NCI-H226 (cell line): ENCODE measurements at regions not wholly inside any gene's neighbourhood (a gene's known extent, or its start where the extent isn't known, plus 50 kb on each side); places are given as distances from the start of the nearest gene placed in this dataset.

Experiments used
- DNase-seq: peaks from one replicate; pipeline ENCODE4 v3.0.0-alpha.2; 2015

GRCh38 chr14:98947911-98948595 lies 323.9 kb downstream of the BCL11B start:
- DNase-seq: no peak

GRCh38 chr14:98949051-98949450 lies 322.9 kb downstream of the BCL11B start:
- DNase-seq: no peak

- DNase-seq: no peak
Measured at GRCh38 chr14:98949481-98950135, 322.4 kb downstream of the BCL11B start.

GRCh38 chr14:98950353-98950895 lies 321.6 kb downstream of the BCL11B start:
- no peak for DNase-seq

- DNase-seq: no peak
Measured at GRCh38 chr14:98951031-98951430, 321.0 kb downstream of the BCL11B start.

GRCh38 chr14:98951521-98952152 lies 320.4 kb downstream of the BCL11B start:
- DNase-seq: no peak

- no peak for DNase-seq
Measured at GRCh38 chr14:98952593-98953350, 319.2 kb downstream of the BCL11B start.

GRCh38 chr14:98953551-98954348 lies 318.2 kb downstream of the BCL11B start:
- no peak for DNase-seq

- DNase-seq: no peak
Measured at GRCh38 chr14:98954349-98955000, 317.5 kb downstream of the BCL11B start.

GRCh38 chr14:98955036-98955740 lies 316.8 kb downstream of the BCL11B start:
- DNase-seq: no peak

- DNase-seq: no peak
Measured at GRCh38 chr14:98955741-98956070, 316.3 kb downstream of the BCL11B start.

- no peak for DNase-seq
Measured at GRCh38 chr14:98956181-98956580, 315.8 kb downstream of the BCL11B start.

GRCh38 chr14:98956661-98957060 lies 315.3 kb downstream of the BCL11B start:
- no peak for DNase-seq

- DNase-seq: no peak
Measured at GRCh38 chr14:98957211-98958047, 314.6 kb downstream of the BCL11B start.

GRCh38 chr14:98958048-98958631 lies 313.9 kb downstream of the BCL11B start:
- no peak for DNase-seq

- DNase-seq: no peak
Measured at GRCh38 chr14:98958632-98959031, 313.4 kb downstream of the BCL11B start.

GRCh38 chr14:98959410-98959809 lies 312.6 kb downstream of the BCL11B start:
- no peak for DNase-seq

- DNase-seq: no peak
Measured at GRCh38 chr14:98959958-98960616, 311.9 kb downstream of the BCL11B start.

GRCh38 chr14:98960617-98961013 lies 311.4 kb downstream of the BCL11B start:
- DNase-seq: no peak
